NCI-H1092 (cell line): ENCODE measurements at regions not wholly inside any gene's neighbourhood (a gene's known extent, or its start where the extent isn't known, plus 50 kb on each side); places are given as distances from the start of the nearest gene placed in this dataset.

Source experiments
- DNase-seq: peaks from one replicate; lab custom pipeline; 2025; lab: John Stamatoyannopoulos, UW

DNA sequence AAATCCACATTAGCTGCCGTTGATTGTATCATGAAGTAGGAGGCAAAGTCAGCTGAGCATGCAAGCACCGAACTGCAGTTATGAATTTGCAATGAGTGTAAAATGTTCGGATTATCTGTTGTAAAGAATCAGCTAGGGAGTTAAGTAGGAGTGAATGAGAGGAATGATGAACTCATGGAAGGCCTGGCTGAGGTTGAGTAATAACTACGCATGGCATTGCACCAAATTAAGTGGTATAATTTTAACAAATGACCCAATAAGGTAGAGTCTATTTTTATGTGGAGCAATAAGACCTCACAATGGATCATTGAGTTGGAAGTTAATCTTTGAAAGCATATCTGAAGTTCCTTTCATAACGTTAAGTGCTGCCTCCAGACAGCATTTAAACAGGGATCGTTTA lies 288.2 kb upstream of the CHST9 start:
- DNase-seq = no peak

DNA sequence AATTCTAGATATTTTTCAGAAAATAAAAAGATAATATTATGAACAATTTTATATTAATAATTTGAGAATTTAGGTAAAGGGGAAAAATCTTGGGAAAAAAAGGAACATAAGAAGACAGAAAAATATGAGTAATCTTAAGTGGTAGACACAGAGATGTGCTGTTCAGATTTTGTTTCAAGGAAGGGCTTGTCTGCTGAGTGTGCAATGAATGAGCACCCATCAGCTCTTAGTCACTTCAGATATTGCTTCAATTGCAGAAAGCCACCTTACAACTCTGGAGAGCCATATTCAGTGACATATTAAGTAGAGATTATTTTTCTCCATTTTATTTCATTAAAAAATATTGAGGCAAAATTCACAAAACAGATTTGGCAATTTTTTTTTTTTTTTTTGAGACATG lies 282.0 kb upstream of the CHST9 start:
- DNase-seq = no peak

DNA sequence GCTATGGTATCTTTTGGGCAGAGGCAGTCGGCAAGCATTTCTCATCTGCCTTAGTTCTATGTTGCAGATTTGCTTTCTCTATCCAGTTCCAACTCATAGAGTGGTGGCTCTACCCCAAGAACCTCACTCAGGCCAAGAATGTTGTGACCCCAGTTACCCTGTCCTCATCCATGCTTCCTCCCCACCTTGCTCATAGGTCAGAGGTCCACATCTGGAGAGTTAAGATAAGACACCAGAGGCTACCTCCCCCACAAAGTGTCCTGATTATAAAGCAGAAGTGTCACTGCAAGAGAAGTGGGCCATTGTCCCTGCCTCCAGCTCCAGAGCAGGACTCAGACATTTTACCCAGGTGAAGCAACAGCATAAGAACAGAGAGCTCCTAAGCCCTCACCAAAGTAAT lies 276.8 kb upstream of the CHST9 start:
- DNase-seq = no peak

DNA sequence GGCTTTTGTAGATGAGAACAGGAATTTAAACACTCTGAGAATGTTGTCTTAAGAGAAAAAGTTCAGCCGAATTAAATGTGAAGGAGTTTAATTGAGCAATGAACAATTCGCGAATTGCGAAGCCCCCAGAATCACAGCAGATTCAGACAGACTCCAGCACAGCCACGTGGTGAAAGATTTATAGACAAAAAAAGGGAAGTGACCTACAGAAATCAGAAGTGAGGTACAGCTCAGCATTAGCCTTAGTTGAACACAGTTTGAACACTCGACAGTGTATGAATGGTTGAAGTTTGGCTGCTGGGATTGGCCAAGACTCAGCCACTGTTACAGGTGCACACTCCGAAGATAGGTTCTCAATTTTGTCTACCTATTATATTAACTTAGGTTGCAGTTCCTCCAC lies 264.0 kb upstream of the CHST9 start:
- DNase-seq = no peak

DNA sequence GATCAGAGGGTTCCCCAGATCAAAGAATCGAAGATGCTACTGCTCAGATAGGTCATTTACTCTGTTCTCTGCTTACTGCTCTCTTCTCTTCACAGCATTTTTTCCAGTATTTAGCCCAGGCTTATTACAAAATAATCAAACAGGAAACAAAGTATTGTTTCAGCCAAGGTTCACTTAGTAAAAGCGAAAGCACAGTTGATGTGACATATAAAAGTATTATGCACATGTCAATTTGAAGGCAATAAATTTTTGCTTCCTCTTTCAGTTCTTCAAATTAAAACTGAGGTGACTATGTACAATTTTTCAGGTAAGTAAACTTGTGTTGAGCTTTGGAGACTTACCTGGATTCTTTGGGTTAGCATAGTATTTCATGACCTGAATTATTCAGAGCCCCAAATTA lies 262.8 kb upstream of the CHST9 start:
- no peak for DNase-seq

GRCh38 chr18:27447451-27447881 lies 262.4 kb upstream of the CHST9 start:
- peak; percentile 12 for DNase-seq

DNA sequence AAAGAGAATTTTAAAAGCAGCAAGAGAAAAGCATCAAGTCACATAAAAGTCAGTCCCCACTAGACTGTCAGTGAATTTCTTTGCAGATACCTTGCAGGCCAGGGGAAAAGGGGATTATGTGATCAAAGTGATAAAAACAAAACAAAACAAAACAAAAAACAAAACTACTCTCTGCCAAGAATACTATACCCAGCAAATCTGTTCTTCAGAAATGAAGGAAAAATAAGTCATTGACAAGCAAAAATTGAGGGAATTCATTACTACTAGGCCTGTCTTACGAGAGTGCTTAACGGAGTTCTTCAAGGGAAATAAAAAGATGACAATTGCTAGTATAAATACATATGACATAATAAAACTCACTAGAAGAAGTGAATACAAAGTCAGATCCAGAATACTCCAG lies 245.5 kb upstream of the CHST9 start:
- DNase-seq = no peak

DNA sequence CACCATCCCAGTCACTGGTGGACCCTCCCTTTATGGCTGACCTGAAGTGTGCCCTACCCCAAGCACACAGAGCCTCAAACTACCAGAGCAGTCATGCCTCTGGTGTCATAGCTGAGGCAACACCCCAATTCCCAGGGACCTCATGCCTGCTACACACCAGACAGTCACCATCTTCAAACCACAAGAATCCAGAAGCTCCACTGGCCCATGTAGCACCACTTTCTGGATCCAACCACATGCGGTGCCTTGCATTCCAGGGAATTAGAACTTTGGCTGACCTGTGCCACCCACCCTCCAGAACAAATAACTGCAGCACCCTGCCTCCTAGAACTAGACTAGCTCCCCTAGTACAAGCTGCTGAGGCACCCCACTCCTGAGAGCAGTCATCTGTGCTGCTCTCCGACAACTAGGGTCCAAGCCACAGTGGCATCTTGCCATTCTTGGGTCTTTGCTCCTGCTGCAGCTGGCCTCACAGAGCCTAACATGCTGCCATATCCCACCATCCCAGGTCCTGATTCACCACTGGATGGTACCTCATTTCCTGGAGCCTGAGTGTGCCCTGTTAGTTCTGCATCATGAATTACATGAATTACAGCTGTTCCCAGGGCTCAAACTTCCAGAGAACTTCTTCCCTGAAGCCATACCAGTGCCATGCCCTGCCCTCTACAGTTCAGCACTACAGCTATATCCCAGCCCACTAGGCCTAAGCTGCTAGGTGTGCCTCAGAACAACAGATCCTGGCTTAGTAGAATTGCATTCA lies 243.8 kb upstream of the CHST9 start:
- no peak for DNase-seq

DNA sequence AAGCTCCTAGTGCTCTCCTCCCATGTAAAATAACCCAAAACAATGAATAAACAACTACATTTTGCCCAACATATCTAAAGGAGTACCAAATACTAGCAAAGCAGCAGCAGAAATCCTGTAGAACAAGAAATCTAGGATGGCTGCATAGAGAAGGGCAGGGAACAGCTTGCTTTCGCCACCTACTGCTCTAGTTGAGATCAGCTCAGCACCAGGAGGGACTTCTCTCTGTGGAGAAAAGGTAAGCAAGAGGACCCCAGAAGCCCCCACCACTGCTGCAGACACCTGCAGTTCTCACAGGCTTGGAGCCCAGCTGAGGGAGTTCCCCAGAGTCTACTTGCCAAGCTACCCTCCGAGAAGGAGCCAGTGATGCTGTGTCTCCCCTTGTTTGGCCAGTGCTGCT lies 243.0 kb upstream of the CHST9 start:
- DNase-seq = no peak

- DNase-seq = no peak
These were observed 238.5 kb upstream of the CHST9 start for GRCh38 chr18:27423581-27423980.

- DNase-seq = no peak
These were observed 234.5 kb upstream of the CHST9 start for GRCh38 chr18:27419646-27420045.

GRCh38 chr18:27415495-27415894 lies 230.4 kb upstream of the CHST9 start:
- DNase-seq = no peak

- no peak for DNase-seq
These were observed 229.6 kb upstream of the CHST9 start for GRCh38 chr18:27414682-27415081.

- no peak for DNase-seq
These were observed 228.6 kb upstream of the CHST9 start for GRCh38 chr18:27413495-27414401.

DNA sequence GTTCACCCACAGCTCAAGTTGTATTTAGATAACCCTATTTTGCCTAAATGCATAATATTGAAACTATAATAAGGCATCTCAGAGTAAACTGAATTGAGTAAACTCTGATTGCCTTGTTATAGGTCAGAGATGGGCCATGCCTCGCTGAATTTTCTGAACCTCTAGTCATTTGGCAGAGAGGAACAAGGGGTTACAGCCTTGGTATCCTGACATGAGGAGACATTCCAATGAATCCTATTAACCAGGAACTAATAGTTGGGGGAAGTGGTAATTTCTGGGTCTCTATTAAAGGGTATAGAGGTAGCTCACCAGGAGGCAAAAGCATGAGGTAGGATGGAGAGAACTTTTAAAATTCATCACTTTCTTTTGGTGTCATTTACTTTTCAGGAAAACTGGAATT lies 227.4 kb upstream of the CHST9 start:
- no peak for DNase-seq

- no peak for DNase-seq
These were observed 226.8 kb upstream of the CHST9 start for GRCh38 chr18:27411911-27412310.

GRCh38 chr18:27411013-27411412 lies 225.9 kb upstream of the CHST9 start:
- no peak for DNase-seq

DNA sequence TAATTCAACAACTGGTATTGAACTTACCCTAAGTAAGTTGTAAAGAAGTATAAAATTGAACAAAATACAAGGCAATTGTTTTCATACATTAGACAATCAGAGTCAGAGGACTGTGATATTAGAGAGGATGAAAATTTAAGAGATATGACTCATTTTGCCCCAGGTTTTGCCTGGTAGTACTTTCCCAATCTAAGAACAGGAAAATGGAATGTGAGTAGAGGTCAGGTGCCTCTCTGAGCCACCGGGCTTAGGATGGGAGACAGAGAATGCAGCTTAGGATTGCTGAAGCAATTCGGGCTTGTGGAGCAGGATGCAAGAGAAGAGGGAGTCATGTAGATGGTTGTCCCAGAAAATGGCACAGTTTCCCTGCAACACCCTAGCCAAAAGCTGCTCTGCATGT lies 219.7 kb upstream of the CHST9 start:
- no peak for DNase-seq

GRCh38 chr18:27400001-27400400 lies 214.9 kb upstream of the CHST9 start:
- no peak for DNase-seq

GRCh38 chr18:27395752-27396151 lies 210.6 kb upstream of the CHST9 start:
- no peak for DNase-seq

GRCh38 chr18:27394687-27395086 lies 209.6 kb upstream of the CHST9 start:
- DNase-seq = no peak

DNA sequence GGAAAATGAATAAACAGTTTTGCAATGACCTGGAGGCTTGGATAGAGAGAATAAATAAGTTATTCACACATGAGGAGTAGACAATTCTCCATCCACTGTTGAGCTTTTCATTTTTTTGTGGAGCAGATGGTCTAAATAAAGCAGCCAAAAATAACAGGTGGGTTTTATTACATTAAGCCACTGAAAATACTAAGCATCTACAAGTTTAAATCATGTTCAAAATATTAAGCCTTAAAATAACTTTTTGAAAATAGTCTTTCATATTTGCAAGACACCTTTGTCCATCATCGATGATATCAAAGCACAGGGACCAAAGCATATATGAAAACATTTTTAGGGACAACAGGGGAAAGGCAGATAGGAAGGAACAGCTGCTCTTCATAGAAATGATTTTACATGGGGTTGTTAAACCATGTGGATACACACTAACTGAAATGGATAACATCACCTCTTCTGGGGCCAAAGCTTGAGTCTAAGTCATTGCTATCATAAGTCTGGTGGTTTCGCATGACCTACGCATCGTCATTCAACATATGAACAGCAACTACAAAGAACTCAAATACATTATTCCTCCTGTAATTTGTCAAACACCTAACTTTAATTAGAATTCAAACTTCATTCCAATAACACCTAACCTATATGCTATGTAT lies 197.6 kb upstream of the CHST9 start:
- no peak for DNase-seq
